ENCODE measurements at regions not wholly inside any gene's neighbourhood (a gene's known extent, or its start where the extent isn't known, plus 50 kb on each side); places are given as distances from the start of the nearest gene placed in this dataset.

GRCh38 chr2:194445226-194445625 lies 1211.8 kb upstream of the SLC39A10 start:
- TF ChIP-seq CTCF (IDR thresholded peaks at IDR 0.05) (no peak), ZFX (IDR thresholded peaks at IDR 0.05; ENCODE audit: borderline replicate concordance) (no peak)

All from 22Rv1 (cell line).